ENCODE measurements at regions not wholly inside any gene's neighbourhood (a gene's known extent, or its start where the extent isn't known, plus 50 kb on each side); places are given as distances from the start of the nearest gene placed in this dataset.
"Not testable (repeated sequence)": the region's sequence is repeated elsewhere in the genome, so short reads cannot be mapped to it uniquely, and the experiment has no call there.

DNA sequence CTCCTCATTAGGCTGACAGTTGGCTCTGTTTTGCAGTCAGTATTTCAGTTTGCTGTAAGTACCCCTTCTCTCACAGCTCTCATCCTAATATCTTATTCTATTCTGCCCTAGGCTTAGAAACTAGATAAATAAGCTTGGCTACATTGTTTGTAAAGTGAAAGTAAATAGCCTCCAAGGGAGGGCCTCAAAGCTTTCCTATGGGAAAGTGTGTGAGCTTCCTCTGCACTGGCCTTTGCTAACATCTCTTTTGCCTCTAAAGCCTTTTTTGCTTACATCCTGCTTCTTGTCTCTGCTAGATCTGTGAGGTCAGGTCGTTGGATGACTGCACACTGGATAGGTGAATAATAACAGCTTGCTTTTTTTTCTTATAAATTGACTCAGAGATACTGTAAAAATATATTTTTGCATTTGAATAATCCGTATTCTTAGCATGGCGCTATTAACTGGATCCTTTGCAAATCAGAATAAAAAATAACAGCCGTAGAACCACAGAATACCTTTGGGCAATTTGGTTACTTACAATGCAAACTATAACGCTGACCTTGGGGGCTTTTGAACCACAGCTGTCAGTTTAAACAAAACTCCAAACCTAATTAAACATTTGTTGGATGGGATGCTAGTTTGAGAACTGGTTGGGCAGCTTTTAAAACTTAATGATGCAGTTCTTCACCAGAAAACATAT is 55.1 kb downstream of the TTC6 start:
- no peak for DNase-seq

DNA sequence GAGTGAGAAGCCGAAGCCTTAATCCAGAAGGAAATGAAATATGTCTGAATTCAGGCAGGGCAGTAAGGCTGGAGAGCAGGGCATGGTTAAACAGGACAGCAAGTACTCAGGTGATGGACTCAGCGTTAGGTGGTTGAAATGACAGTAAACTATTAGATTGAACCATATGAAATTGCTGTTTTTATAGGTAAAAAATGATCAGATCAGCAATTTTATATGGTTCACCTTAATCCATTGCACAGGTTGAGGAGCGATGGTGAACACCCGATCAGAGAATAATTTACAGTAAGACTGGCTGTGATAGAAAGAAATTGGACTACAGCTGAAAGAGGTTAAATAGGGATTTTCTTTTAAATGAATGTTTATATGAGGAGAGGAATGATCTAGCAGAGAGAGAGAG is 56.6 kb downstream of the TTC6 start:
- no peak for DNase-seq

DNA sequence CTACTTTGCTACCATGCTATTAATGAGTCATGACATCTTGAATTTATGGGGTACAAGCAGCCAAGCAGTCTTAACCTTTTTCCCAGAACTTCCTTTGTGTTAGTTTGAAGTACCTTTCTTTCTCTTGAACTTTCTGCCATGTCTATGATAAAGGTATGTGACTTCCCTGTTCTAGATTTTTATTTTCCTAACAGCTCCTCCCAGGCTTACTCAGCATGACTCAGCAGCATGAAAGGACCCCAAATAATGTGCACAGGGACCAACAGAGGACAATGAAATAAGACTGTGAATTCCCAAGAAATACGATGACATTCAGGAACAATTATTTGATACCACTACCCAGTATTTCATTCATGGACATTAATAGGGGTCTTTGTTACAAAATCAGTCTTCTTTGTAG is 60.0 kb downstream of the TTC6 start:
- no peak for DNase-seq

- no peak for DNase-seq
Observed at GRCh38 chr14:37658156-37658555, 62.7 kb downstream of the TTC6 start.

GRCh38 chr14:37663498-37663897 is 68.1 kb downstream of the TTC6 start:
- DNase-seq: no peak

DNA sequence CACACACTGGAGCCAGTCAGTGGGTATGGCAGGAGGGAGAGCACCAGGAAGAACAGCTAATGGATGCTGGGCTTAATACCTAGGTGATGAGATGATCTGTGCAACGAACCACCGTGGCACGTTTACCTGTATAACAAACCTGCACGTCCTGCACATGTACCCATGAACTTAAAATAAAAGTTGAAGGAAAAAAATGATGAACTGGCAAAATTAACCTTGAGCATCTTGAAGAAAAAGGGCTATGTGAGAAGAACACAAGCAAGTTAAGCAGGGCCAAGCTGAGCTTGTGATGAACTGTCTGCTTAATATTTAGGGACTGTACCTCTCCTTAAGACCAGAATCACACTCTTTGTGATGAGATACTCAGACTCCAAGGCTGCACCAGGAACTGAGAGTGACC is 70.0 kb downstream of the TTC6 start:
- no peak for DNase-seq

DNA sequence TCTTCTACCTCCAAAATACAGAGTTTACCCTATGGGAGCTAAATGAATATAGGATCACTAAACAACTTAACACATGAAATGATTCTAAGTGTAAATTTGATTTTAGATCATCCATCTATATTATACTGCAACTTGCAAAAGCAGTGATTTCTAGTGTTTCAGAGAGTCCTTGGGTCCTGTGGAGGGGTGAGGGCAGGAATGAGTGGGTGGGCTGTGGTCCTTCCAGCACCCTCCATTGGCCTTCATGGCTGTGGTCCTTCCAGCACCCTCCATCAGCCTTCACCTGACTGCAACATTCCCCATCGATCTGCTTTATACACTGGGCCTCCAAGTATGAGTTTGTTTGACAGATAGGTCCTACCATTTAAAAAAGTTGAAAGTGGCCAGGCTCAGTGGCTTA is 70.5 kb downstream of the TTC6 start:
- DNase-seq: no peak

DNA sequence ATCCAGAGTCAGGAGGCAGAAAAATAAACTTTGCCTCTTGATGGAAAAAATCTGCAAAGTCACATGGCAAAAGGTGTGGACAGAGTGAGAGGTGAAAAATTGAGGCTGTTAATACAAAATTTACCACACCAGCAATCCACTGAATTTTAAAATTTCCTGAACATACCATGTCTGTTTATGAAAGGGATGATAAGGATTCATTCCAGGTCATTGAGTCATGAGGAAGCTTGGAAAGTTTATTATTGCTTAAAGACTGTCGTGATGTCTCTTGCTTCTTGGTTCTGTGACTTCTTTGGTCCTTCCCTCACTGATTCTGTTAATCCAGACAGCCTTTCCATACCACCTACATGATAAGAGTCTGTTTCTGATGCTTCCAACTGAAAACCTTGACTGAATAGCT is 73.2 kb downstream of the TTC6 start:
- no peak for DNase-seq

DNA sequence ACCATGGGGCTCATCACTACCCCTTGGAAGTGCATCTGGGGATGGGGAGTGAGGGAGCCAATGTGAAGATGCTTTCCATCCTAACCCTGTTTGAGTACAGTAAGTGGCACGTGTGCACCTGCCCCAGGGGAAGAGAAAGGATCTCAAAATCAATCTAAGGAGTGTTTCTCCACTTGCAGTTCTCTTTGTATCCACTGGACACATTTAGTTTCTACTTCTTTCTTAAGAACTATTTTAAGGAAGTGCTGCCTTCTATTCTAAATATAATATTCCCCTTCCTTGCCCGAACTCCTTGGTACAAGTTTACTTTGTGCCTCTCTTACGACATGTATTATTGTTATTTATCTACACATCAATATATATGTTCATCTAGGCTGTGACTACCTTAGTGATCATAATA is 73.8 kb downstream of the TTC6 start:
- no peak for DNase-seq

- DNase-seq: no peak
Observed at GRCh38 chr14:37673439-37673838, 78.0 kb downstream of the TTC6 start.

DNA sequence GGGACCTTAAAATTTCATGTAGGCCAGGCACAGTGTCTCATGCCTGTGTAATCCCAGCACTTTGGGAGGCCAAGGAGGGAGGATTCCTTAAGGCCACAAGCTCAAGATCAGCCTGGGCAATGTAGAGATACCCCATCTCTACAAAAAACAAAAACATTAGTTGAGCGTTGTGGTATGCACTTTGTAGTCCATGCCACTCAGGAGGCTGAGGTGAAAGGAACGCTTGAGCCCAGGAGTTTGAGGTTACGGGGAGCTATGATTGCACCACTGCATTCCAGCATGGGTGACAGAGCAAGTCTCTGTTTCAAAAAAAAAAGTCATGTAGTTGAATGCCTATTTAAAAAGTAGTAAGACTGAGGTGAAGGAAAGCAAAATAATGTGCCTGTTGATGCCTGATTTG is 83.5 kb downstream of the TTC6 start:
- no peak for DNase-seq

- no peak for DNase-seq
Observed at GRCh38 chr14:37681486-37681885, 86.1 kb downstream of the TTC6 start.

GRCh38 chr14:37692680-37693079 is 97.3 kb downstream of the TTC6 start:
- not testable (repeated sequence) for DNase-seq

GRCh38 chr14:37693420-37693819 is 98.0 kb downstream of the TTC6 start:
- DNase-seq: not testable (repeated sequence)

GRCh38 chr14:37695866-37696265 is 100.4 kb downstream of the TTC6 start:
- no peak for DNase-seq

GRCh38 chr14:37697489-37698121 is 102.2 kb downstream of the TTC6 start:
- no peak for DNase-seq

DNA sequence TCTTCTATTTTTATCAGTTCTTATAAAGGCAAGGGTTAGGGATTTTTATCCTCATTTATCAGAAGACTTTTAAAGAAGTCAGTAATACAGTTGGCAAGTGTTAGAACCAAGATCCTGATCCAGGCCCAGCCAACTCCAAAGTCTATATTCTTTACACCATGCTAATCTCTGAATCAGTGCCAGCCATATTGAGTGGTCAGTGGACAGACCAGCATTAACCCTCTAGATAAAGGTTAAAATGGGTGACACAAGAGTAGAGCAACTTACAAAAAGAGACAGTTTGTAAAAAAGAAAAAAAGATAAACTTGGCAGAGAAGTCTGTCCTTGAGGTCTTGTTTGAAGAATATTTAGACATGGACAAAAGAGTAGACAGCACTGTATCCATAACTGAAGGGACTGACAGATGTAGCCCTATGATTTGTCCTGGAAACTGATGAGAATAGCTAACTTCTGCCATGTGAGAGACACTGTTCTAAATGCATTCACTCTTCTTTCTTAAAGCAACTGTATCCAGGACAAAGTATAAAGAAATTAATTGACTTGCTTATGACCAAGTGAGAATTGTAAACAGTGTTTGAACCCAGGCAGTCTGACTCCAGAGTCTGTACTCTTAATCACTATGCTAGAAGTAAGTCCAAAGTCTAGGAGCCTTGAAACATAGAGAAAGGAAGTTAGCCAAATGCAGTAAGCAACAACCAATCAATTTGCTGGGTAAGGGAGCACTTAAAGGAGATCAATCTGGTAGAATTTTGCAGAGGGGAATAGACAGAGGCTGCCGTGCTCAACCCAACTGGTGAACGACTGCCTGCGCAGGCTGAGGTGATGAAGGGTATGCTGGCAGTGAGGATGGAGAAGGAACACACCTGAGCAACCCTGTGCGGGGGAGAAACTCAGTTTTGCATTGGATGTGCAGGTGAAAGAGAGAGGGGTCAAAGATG is 103.7 kb downstream of the TTC6 start:
- no peak for DNase-seq

DNA sequence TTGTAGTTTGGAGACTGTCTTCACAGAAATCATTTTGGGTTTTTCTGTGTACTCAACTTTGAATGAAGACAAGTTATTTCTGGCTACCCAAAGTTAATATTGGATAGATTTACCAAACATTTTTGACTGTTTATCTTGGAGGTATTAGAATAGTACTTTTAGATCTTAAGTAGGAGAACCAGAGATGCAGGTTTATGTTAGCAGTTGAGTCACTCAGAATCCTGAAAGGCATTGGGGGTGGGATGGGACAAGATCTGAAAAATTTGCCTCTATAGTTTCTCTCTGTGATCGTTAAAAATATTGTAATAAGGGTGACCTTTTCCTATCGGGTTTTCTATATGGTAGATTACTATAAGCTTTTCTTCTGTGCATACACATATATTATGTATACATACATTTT is 112.3 kb downstream of the TTC6 start:
- no peak for DNase-seq

DNA sequence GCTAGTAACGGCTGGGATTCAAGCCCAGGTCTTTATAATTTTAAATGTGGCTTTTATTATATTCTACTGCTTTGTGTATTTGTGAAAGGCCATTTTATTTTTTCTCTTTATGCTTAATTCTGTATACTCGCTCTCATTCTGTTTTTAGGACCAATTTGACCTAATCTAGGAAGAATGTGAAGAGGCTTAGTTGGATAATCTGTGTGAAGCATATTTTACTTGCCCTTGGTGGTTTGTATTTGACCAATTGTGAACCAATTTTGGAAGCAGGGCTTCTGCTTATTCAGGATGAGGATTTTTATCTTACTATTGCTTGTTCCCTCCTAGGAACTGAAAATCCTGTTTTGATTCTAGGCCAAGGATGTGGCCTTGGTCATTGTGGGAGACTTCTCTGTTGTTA is 113.1 kb downstream of the TTC6 start:
- DNase-seq: no peak

GRCh38 chr14:37709419-37710195 is 114.2 kb downstream of the TTC6 start:
- no peak for DNase-seq

- no peak for DNase-seq
Observed at GRCh38 chr14:37711356-37711830, 116.0 kb downstream of the TTC6 start.

GRCh38 chr14:37711831-37712475 is 116.5 kb downstream of the TTC6 start:
- DNase-seq: no peak
